ENCODE measurements at regions not wholly inside any gene's neighbourhood (a gene's known extent, or its start where the extent isn't known, plus 50 kb on each side); places are given as distances from the start of the nearest gene placed in this dataset.

DNA sequence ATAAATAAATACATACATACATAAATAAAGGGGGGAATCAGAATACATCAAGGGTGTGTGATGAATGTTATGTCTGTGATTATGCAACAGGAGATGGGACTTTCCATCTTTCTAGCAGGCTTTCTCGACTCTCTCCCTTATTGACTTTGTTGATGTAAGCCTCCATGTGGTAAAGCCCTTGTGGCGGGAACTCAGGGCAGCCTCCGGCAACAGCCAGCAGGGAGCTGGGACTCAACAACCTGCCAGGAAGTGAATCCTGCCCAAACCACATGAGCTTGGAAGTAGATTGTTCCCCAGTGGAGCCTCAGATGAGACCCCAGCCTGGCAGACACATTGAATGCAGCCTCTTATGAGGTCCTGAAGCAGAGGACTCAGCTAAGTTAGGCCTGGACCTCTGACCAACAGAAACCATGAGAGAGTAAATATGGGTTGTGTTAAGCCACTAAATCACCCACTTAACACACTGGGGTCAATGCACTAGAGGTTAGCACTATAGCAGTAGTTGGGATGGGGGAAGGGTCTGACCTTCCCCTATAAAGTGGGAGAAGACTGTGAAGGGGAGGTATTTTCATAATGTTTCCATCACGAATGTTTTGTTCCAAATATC is 104.0 kb downstream of the JCAD start:
- no peak for TF ChIP-seq CTCF (conservative IDR thresholded peaks at IDR 0.05; ENCODE audit: low read depth, low read length)

GRCh38 chr10:29951441-29951931 is 107.9 kb downstream of the JCAD start:
- H3K27ac ChIP-seq: no peak overlapping the region
- H3K4me1 ChIP-seq (ENCODE audit: low read depth, poor library complexity, severe bottlenecking): peaks cover 49% of the 10 kb centered on the region
- H3K4me3 ChIP-seq (IDR thresholded peaks at IDR 0.05; ENCODE audit: insufficient read depth, low read depth, low read length): no peak overlapping the region
- H3K79me2 ChIP-seq (ENCODE audit: insufficient read depth, low read depth): no peaks in the 10 kb centered on the region
- no peak overlapping the region for H2AFZ ChIP-seq (ENCODE audit: low read depth)
- TF ChIP-seq CTCF (conservative IDR thresholded peaks at IDR 0.05; ENCODE audit: low read depth, low read length): no peak
- H3K9ac ChIP-seq: no peak overlapping the region
- H3K27me3 ChIP-seq (ENCODE audit: insufficient read depth, low read depth): no peaks in the 10 kb centered on the region
- H3K4me2 ChIP-seq: no peak overlapping the region
- no peaks in the 10 kb centered on the region for H4K20me1 ChIP-seq (ENCODE audit: insufficient read depth)
- no peaks in the 10 kb centered on the region for H3K36me3 ChIP-seq (ENCODE audit: insufficient read depth)

More for the DNA sequence above, 104.0 kb downstream of the JCAD start:
- Histone ChIP-seq H3K27me3 (ENCODE audit: insufficient read depth, low read depth) (no peaks in the 10 kb centered on the region), H3K27ac (no peak overlapping the region), H2AFZ (ENCODE audit: low read depth) (no peak overlapping the region), H4K20me1 (ENCODE audit: insufficient read depth) (no peaks in the 10 kb centered on the region), H3K9ac (no peak overlapping the region), H3K79me2 (ENCODE audit: insufficient read depth, low read depth) (no peaks in the 10 kb centered on the region), H3K4me1 (ENCODE audit: low read depth, poor library complexity, severe bottlenecking) (peaks cover 14% of the 10 kb centered on the region), H3K4me2 (peak overlapping the region; percentile 1; the same call in 1 of the 2 replicates), H3K4me3 (IDR thresholded peaks at IDR 0.05; ENCODE audit: insufficient read depth, low read depth, low read length) (no peak overlapping the region), H3K36me3 (ENCODE audit: insufficient read depth) (no peaks in the 10 kb centered on the region)

DNA sequence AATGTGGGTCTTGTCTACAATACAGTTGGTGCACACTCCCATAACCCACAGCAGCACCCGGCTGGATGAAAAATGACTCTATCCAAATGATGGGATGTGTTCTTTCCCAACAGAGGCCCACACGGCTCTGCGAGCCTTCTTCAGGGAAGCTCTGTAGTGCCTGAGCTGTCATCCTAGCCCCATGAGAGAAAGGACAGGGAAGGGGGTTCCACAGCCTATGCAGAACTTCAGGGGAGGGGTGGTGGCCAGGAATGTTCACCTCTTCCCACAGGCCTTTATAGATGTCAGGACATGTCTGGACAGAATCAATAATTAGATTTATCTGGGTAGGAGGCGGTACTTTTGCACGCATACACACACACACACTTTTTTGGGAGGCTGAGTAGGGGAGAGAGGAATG is 109.0 kb downstream of the JCAD start:
- no peaks in the 10 kb centered on the region for H3K79me2 ChIP-seq (ENCODE audit: insufficient read depth, low read depth)
- peaks cover 45% of the 10 kb centered on the region for H3K4me1 ChIP-seq (ENCODE audit: low read depth, poor library complexity, severe bottlenecking)
- H4K20me1 ChIP-seq (ENCODE audit: insufficient read depth): no peaks in the 10 kb centered on the region
- H3K4me2 ChIP-seq: peak overlapping the region; percentile 87; the same call in 1 of the 2 replicates
- H3K27me3 ChIP-seq (ENCODE audit: insufficient read depth, low read depth): no peaks in the 10 kb centered on the region
- H3K27ac ChIP-seq: peak overlapping the region; percentile 86
- H3K4me3 ChIP-seq (IDR thresholded peaks at IDR 0.05; ENCODE audit: insufficient read depth, low read depth, low read length): no peak overlapping the region
- no peak overlapping the region; the same call in 1 of the 2 replicates for H3K9ac ChIP-seq
- H2AFZ ChIP-seq (ENCODE audit: low read depth): no peak overlapping the region
- TF ChIP-seq CTCF (conservative IDR thresholded peaks at IDR 0.05; ENCODE audit: low read depth, low read length): no peak
- H3K36me3 ChIP-seq (ENCODE audit: insufficient read depth): no peaks in the 10 kb centered on the region

GRCh38 chr10:29949411-29950011 is 109.9 kb downstream of the JCAD start:
- Histone ChIP-seq H3K9ac (peak overlapping the region; percentile 46; the same call in 1 of the 2 replicates), H3K4me1 (ENCODE audit: low read depth, poor library complexity, severe bottlenecking) (peaks cover 43% of the 10 kb centered on the region), H3K4me2 (peak overlapping the region; percentile 87), H3K27me3 (ENCODE audit: insufficient read depth, low read depth) (no peaks in the 10 kb centered on the region), H3K4me3 (IDR thresholded peaks at IDR 0.05; ENCODE audit: insufficient read depth, low read depth, low read length) (no peak overlapping the region), H3K36me3 (ENCODE audit: insufficient read depth) (no peaks in the 10 kb centered on the region), H2AFZ (ENCODE audit: low read depth) (no peak overlapping the region), H3K79me2 (ENCODE audit: insufficient read depth, low read depth) (no peaks in the 10 kb centered on the region), H4K20me1 (ENCODE audit: insufficient read depth) (no peaks in the 10 kb centered on the region), H3K27ac (peak overlapping the region; percentile 86)
- TF ChIP-seq CTCF (conservative IDR thresholded peaks at IDR 0.05; ENCODE audit: low read depth, low read length): no peak

All from KMS-11 (cell line).